HG02981 (cell line): ENCODE measurements at regions not wholly inside any gene's neighbourhood (a gene's known extent, or its start where the extent isn't known, plus 50 kb on each side); places are given as distances from the start of the nearest gene placed in this dataset.

ENCODE experiments used
- ATAC-seq: cut with Tn5 transposase; IDR thresholded peaks from one replicate; pipeline ENCODE4 v1.9.1; 2021; ENCODE audit warnings: mild to moderate bottlenecking, moderate library complexity; ENCODE audit not compliant: unreplicated experiment

GRCh38 chr1:113255720-113256347 lies 134.5 kb upstream of the MAGI3 start:
- ATAC-seq: no peak

DNA sequence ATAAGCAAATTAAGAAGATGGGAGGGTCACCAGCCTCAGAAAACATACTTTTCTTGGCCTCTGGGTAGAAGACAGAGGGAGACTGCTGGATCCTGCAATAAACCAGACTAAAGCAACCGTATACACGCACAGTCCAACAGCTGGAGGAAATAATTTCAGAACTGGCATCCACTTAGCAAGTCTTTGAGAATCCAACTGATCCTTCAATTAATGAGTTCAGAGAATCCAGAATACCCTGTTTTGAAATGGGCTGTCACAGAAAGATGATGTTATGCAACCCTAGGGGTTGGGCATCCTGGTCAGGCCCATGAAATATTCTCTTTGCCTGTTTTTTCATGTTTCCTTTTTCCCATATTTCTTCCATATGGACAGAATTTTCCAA lies 134.0 kb upstream of the MAGI3 start:
- no peak for ATAC-seq

- no peak for ATAC-seq
Observed at GRCh38 chr1:113259988-113260387, 130.3 kb upstream of the MAGI3 start.

GRCh38 chr1:113265196-113265595 lies 125.1 kb upstream of the MAGI3 start:
- ATAC-seq: no peak

DNA sequence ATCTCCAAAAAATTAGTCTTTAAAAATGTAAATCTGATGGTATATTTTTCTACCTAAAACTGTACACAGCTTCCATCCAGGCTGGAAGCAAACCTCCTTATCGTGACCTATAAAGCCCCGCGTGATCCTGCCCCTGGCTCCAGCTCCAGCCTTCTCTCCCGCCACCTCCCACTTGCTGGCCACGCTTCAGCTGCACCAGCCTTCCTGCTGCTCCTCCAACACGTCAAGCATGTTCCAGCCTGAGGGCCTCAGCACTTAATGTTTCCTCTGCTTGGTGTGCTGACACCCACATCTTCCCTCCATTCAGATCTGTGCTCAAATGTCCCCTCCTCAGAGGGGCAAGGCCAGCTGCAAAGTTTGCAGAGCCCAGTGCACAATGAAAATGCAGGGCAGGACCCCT lies 123.5 kb upstream of the MAGI3 start:
- ATAC-seq: no peak

GRCh38 chr1:113269168-113269963 lies 120.9 kb upstream of the MAGI3 start:
- no peak for ATAC-seq

DNA sequence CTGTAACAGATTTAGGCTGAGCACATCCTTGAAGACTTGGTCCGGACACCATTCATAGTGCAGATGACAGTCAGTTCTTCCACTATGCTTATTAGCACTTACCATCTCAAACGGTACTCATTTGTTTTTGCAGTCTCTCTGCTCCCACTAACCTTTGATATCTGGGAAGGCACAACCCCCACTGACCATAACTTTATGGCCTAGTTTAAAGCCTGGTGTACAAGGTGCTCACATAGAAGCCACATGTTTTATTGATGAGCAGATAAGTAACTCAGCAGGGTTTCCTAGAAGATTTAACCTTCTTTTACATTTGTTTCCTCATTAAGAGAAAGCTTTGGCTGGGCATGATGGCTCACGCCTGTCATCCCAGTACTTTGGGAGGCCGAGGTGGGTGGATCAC lies 119.3 kb upstream of the MAGI3 start:
- no peak for ATAC-seq

GRCh38 chr1:113275083-113275482 lies 115.2 kb upstream of the MAGI3 start:
- no peak for ATAC-seq

- no peak for ATAC-seq
Observed at GRCh38 chr1:113275691-113276090, 114.6 kb upstream of the MAGI3 start.

- ATAC-seq: no peak
Observed at GRCh38 chr1:113276507-113276906, 113.8 kb upstream of the MAGI3 start.

DNA sequence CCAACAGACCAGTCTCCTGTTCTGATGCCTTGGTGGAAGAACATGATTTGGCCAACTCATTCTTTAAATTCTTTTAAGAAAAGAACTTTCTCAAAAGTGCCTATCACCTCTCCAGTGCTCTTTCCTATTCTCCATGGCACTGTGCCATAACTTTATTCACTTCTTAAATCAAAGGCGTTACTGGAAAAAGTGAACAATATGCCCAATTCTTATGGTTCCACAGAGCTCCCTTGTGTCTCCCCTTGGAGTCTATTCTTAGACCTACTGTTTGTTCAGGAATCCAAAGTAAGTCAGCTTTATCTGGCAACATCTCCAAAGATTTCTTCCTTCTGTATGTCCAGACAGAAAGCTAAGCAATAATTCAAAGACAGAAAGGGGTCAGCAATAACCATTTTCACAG lies 111.9 kb upstream of the MAGI3 start:
- ATAC-seq: no peak

- no peak for ATAC-seq
Observed at GRCh38 chr1:113278777-113279176, 111.5 kb upstream of the MAGI3 start.

DNA sequence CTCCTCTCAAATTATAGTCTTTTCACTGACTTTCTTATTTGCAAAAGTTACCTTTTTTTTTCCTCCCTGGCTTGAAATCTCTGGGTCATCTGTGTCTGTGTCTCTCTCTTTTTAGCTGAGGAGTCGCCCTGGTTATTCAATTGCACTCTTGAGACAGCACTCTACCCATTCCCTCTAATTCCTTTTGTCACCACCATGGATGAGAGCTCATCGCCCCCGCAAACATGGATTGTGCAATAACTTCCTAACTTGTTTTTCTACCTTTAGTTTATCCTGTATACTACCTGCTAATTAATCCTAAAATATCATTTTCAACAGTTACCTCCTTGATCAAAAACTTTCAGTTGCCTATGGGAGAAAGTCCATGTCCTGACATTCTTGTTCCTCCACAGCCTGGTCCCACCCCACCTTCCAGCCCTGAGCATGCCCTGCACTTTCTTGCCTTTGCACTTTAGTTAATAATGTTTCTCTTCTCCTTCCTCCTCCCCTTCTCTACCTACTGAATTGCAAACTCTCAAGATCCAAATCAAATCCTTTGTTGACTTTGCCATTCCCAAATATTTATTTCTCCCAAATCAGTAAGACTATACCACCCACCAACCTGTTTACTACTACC lies 110.4 kb upstream of the MAGI3 start:
- ATAC-seq: no peak

DNA sequence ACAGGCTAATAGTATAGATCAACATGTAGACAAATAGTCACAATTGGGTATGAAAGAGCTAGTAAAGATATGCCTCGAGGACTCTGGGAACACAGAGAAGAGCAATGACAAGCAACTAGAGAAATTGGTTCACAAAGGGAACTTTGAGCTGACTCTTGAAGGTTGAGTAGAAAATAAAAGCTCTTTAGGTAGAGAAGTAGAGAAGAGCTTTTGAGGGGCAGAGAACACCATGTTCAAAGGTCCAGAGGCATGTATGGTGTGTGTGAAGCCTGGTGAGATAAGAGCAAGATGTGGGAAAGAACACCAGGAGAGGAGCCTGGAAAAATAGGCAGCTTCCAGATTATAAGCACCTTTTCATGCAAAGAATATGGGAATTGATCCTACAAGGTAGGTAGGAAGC lies 109.7 kb upstream of the MAGI3 start:
- no peak for ATAC-seq

DNA sequence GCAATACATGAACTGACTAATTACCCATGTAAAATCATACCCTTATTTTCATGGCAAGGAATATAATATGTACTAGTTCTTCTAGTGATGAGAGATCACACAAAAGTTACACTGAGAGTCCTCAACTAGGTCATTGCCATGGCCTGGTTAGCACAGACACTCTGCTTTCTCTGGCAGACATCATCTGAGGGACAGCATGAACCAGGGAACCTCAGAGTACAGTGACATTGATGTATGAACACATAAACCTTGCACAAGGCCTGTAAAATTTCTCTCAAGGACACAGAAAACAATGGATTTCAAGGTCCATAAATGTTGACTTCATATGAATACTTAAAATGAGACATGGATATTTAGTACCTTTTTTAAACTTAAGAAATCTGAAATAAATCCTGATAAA lies 108.8 kb upstream of the MAGI3 start:
- ATAC-seq: no peak

DNA sequence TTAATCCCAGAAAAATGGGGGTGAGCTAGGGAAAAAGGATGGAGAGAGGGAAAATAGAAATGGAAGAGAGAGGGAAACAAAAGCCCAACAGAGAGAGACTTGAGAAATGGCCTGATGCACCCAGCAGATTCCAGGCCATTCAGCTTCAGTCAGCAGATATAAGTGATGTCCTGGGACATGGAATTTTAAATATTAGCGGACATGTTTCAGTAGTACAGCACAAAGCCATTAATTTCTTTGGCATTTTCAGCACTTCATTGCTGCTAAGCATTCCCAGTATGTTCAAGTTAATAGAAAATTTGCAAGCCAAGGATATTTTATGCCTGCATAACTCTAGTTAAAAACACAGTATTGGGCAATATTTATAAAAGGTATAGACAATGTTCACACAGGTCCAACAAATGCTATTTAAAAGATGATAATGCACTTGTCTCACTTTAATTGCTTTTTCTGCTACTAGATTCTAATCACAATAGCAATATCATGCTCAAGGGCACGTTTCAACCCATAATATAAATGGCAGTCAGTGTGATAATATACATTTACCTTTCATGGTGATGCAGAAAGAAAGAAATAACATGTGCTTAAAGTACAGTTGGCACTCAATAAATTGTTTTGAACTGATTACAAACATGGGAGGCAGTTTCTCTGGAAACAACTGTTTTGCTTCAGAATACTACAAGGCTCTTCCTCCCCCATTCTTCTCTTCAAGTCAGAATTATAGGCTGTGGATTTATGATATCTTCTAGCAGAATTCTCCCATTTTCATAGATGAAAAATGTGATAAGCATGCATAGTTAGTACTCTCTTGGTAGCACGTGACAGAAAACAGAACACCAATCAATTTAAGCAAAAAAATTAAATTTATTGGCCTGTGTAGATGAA lies 108.1 kb upstream of the MAGI3 start:
- no peak for ATAC-seq

- ATAC-seq: no peak
Observed at GRCh38 chr1:113282893-113283285, 107.4 kb upstream of the MAGI3 start.

- ATAC-seq: no peak
Observed at GRCh38 chr1:113283914-113284313, 106.4 kb upstream of the MAGI3 start.

DNA sequence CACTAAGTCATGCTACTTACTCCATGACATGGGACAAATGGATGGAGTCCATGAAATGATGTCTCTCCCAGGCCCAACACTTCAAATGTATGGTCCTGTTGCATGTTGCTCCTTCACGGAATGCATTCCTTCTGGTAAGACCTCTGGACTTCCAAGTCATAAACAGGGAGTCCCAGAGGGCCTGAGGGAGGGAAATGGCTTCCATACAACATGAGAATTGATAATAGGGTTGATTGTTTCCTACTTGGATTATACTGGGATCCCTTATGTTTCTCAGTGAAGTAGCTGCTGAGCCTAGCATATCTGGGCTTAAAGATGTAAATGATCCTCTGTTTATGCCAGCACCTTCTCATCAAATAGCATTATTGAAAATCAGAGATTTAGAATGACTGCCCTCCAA lies 104.2 kb upstream of the MAGI3 start:
- ATAC-seq: no peak

- ATAC-seq: no peak
Observed at GRCh38 chr1:113291777-113292602, 98.3 kb upstream of the MAGI3 start.
